HFF-Myc (cell line): ENCODE measurements at regions not wholly inside any gene's neighbourhood (a gene's known extent, or its start where the extent isn't known, plus 50 kb on each side); places are given as distances from the start of the nearest gene placed in this dataset.

Experiments
- DNase-seq: peaks from one replicate; pipeline ENCODE4 v3.0.0-alpha.2; 2011; ENCODE audit warnings: low read depth; ENCODE audit errors: extremely low read depth
- H3K4me3 ChIP-seq: replicated peaks from 2 replicates; pipeline ENCODE4 v1.5.1; 2011; ENCODE audit warnings: low read depth, mild to moderate bottlenecking, control low read depth, low read length
- CTCF ChIP-seq: IDR thresholded peaks from 2 replicates; pipeline ENCODE4 v1.5.1; 2012; ENCODE audit warnings: mild to moderate bottlenecking, low read depth, low read length, control low read depth; ENCODE audit errors: missing control alignments

DNA sequence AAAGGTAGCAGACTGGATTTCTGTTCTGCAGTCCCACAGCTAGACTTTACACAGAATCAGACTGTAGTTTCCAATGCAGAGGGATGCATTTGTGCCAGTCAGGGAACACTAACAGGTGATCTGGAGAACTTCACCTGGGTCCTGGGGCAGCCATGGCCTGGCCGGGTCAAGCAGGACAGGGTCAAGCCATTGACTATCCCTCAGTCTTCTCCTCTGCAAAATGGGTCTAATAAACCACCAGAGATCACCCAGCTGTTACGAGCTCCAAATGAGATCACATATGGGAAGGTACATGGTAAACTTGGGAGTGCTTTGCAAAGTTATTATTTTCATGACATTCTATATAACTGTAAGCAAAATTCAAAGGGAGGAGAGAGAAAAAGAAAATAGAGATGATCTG, 294.1 kb downstream of the CDCA7 start:
- H3K4me3 ChIP-seq: no peak overlapping the region
- DNase-seq: no peak
- no peak for TF ChIP-seq CTCF

- no peak for TF ChIP-seq CTCF
- no peak for DNase-seq
Observed at GRCh38 chr2:173649527-173650219, 295.0 kb downstream of the CDCA7 start.

DNA sequence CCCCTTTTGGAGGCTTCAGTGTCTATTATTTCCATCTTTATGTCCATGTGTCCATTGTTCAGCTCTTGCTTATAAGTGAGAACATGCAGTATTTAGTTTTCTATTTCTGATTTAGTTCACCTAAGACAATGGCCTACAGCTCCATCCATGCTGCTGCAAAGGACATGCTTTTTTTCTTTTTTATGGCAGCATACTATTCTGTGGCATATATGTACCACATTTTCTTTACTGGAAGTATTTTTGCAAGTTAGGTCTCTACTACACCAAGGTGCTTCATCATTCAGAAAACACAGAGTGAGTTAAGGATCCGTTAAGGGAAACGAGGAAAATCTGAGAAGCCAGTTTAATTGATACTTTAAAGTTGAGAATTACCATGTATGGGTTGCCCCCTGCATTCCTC, 297.2 kb downstream of the CDCA7 start:
- no peak overlapping the region for H3K4me3 ChIP-seq
- DNase-seq: no peak
- no peak for TF ChIP-seq CTCF

More at GRCh38 chr2:173649527-173650219, 295.0 kb downstream of the CDCA7 start:
- H3K4me3 ChIP-seq: no peak overlapping the region

GRCh38 chr2:173652311-173652710, 297.6 kb downstream of the CDCA7 start:
- no peak overlapping the region for H3K4me3 ChIP-seq
- peak; percentile 86 for DNase-seq
- TF ChIP-seq CTCF: no peak

- peak; percentile 91 for DNase-seq
- TF ChIP-seq CTCF: no peak
- H3K4me3 ChIP-seq: no peak overlapping the region
Observed at GRCh38 chr2:173652767-173653431, 298.2 kb downstream of the CDCA7 start.

DNA sequence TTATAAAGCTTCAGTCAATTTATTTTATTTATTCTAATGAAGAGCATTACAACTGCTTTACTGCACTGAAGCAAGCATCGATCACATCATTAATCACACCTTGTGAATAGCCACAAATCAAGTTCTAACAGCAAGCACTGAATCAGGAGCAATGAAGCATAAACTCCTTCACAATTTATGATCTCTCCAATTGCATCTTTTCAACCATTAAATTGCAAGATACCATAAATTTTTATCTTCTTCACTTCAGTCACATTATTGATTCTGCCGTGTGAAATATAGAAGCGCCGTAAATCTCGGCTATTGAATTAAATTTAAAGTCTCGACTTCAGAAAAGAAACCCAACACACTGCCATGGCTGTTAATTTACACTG, 298.7 kb downstream of the CDCA7 start:
- DNase-seq: no peak
- H3K4me3 ChIP-seq: no peak overlapping the region
- no peak for TF ChIP-seq CTCF
